ENCODE measurements at regions not wholly inside any gene's neighbourhood (a gene's known extent, or its start where the extent isn't known, plus 50 kb on each side); places are given as distances from the start of the nearest gene placed in this dataset.

- TF ChIP-seq CTCF (IDR thresholded peaks at IDR 0.05 in 8 of 11, conservative IDR thresholded peaks at IDR 0.05 in 3 of 11) (no peak), POLR2AphosphoS5 (IDR thresholded peaks at IDR 0.05) (no peak), POLR2A (IDR thresholded peaks at IDR 0.05) (no peak)
These were observed 910.4 kb downstream of the SORCS1 start for GRCh38 chr10:106254071-106254470.

Data from spleen (tissue), 7 donors.